ENCODE measurements at regions not wholly inside any gene's neighbourhood (a gene's known extent, or its start where the extent isn't known, plus 50 kb on each side); places are given as distances from the start of the nearest gene placed in this dataset.

DNA sequence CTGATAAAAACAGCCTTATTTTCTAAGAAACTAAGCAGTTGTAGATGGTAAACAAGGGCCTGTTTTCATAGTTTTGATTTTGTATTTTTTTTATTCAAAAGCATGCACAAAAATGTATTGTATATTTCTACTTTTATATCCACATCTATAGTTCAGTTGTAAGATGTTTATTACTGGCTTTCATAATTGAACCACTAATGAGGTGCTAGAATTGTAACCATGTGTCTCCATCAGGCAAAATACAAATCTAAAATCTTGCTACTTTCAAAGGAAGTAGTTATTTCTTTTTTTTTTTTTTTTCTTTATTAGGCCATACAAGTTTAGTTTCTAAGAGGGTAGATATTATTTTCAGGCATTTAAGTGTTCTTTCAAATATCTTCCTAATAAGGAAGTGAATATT, 1755.0 kb downstream of the MAT2B start:
- no peak for TF ChIP-seq CTCF (IDR thresholded peaks at IDR 0.05)
- TF ChIP-seq POLR2A (IDR thresholded peaks at IDR 0.05), result no peak

All from thyroid gland (tissue), 4 donors.